Breast epithelium (tissue), 3 donors: ENCODE measurements at regions not wholly inside any gene's neighbourhood (a gene's known extent, or its start where the extent isn't known, plus 50 kb on each side); places are given as distances from the start of the nearest gene placed in this dataset.

Experiments
- POLR2A ChIP-seq: fragments of 450-650 bp; IDR thresholded peaks from one replicate; pipeline ENCODE4 v1.6.1; 2016; ENCODE audit warnings: antibody characterized with exemption, mild to moderate bottlenecking, moderate library complexity
- POLR2AphosphoS5 ChIP-seq, 3 donors: sonication (generic); formaldehyde crosslinking; IDR thresholded peaks; one replicate each; pipeline ENCODE4 v1.6.1; 2017; ENCODE audit warnings: antibody characterized with exemption in 3 of 3
- TF ChIP-seq, protein P1 (sequence below), 3 donors: fragments of 450-650 bp; IDR thresholded peaks; one replicate each; pipeline ENCODE4 v1.5.1; 2016 to 2017; ENCODE audit warnings: antibody characterized with exemption in 3 of 3, mild to moderate bottlenecking in 3 of 3, moderate library complexity in 3 of 3

DNA sequence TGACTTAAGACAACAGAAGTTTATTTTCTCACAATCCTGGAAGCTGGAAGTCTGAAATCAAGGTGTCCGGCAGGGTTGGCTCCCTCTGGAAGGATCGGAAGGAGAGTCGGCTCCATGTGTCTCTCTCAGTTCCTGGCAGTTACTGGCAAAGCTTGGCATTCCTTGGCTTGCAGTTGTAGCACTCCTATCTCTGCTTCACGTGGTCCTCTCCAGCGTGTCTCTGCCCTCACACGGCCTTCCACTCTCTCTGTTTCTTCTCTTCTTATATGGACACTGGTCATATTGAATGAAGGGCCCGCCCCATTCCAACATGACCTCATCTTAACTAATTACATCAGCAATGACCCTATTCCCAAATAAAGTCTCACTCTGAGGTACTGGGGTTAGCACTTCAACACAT, 60.1 kb upstream of the TUNAR start:
- TF ChIP-seq, protein P1, sequence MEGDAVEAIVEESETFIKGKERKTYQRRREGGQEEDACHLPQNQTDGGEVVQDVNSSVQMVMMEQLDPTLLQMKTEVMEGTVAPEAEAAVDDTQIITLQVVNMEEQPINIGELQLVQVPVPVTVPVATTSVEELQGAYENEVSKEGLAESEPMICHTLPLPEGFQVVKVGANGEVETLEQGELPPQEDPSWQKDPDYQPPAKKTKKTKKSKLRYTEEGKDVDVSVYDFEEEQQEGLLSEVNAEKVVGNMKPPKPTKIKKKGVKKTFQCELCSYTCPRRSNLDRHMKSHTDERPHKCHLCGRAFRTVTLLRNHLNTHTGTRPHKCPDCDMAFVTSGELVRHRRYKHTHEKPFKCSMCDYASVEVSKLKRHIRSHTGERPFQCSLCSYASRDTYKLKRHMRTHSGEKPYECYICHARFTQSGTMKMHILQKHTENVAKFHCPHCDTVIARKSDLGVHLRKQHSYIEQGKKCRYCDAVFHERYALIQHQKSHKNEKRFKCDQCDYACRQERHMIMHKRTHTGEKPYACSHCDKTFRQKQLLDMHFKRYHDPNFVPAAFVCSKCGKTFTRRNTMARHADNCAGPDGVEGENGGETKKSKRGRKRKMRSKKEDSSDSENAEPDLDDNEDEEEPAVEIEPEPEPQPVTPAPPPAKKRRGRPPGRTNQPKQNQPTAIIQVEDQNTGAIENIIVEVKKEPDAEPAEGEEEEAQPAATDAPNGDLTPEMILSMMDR (IDR thresholded peaks at IDR 0.05) = no peak
- TF ChIP-seq POLR2A (no peak), POLR2AphosphoS5 (IDR thresholded peaks at IDR 0.05) (no peak)
